SKM-1 (cell line): ENCODE measurements at regions not wholly inside any gene's neighbourhood (a gene's known extent, or its start where the extent isn't known, plus 50 kb on each side); places are given as distances from the start of the nearest gene placed in this dataset.

Experiments
- DNase-seq: peaks from one replicate; lab custom pipeline; 2025; ENCODE audit not compliant: unreplicated experiment; lab: John Stamatoyannopoulos, UW

- no peak for DNase-seq
Measured at GRCh38 chr1:234710936-234711724, 101.2 kb upstream of the IRF2BP2 start.

- no peak for DNase-seq
Measured at GRCh38 chr1:234710381-234710780, 100.4 kb upstream of the IRF2BP2 start.

- peak; percentile 39 for DNase-seq
Measured at GRCh38 chr1:234709473-234710228, 99.7 kb upstream of the IRF2BP2 start.

GRCh38 chr1:234708700-234709395, 98.9 kb upstream of the IRF2BP2 start:
- no peak for DNase-seq

- peak; percentile 36 for DNase-seq
Measured at GRCh38 chr1:234707641-234708040, 97.7 kb upstream of the IRF2BP2 start.

- no peak for DNase-seq
Measured at GRCh38 chr1:234706931-234707330, 97.0 kb upstream of the IRF2BP2 start.

- DNase-seq, result no peak
Measured at GRCh38 chr1:234706199-234706598, 96.2 kb upstream of the IRF2BP2 start.

- no peak for DNase-seq
Measured at GRCh38 chr1:234705615-234706014, 95.6 kb upstream of the IRF2BP2 start.

- no peak for DNase-seq
Measured at GRCh38 chr1:234704106-234704887, 94.3 kb upstream of the IRF2BP2 start.

GRCh38 chr1:234702342-234703000, 92.5 kb upstream of the IRF2BP2 start:
- no peak for DNase-seq

GRCh38 chr1:234701737-234702341, 91.9 kb upstream of the IRF2BP2 start:
- DNase-seq, result no peak

- DNase-seq, result no peak
Measured at GRCh38 chr1:234699795-234700665, 90.1 kb upstream of the IRF2BP2 start.

- DNase-seq, result no peak
Measured at GRCh38 chr1:234698686-234699085, 88.7 kb upstream of the IRF2BP2 start.

- DNase-seq, result no peak
Measured at GRCh38 chr1:234697741-234698140, 87.8 kb upstream of the IRF2BP2 start.

GRCh38 chr1:234697015-234697414, 87.0 kb upstream of the IRF2BP2 start:
- no peak for DNase-seq

- DNase-seq, result no peak
Measured at GRCh38 chr1:234696148-234696576, 86.2 kb upstream of the IRF2BP2 start.

GRCh38 chr1:234694661-234695060, 84.7 kb upstream of the IRF2BP2 start:
- DNase-seq, result no peak

GRCh38 chr1:234692966-234693580, 83.1 kb upstream of the IRF2BP2 start:
- no peak for DNase-seq

- DNase-seq, result no peak
Measured at GRCh38 chr1:234691567-234691966, 81.6 kb upstream of the IRF2BP2 start.
